ENCODE measurements at regions not wholly inside any gene's neighbourhood (a gene's known extent, or its start where the extent isn't known, plus 50 kb on each side); places are given as distances from the start of the nearest gene placed in this dataset.

- TF ChIP-seq CTCF (IDR thresholded peaks at IDR 0.05) (no peak), POLR2AphosphoS5 (IDR thresholded peaks at IDR 0.05) (no peak), EP300 (IDR thresholded peaks at IDR 0.05) (no peak)
Measured at GRCh38 chr3:193789455-193789854, 196.4 kb downstream of the OPA1 start.

Data from suprapubic skin (tissue), 4 donors.